ENCODE measurements at regions not wholly inside any gene's neighbourhood (a gene's known extent, or its start where the extent isn't known, plus 50 kb on each side); places are given as distances from the start of the nearest gene placed in this dataset.

DNA sequence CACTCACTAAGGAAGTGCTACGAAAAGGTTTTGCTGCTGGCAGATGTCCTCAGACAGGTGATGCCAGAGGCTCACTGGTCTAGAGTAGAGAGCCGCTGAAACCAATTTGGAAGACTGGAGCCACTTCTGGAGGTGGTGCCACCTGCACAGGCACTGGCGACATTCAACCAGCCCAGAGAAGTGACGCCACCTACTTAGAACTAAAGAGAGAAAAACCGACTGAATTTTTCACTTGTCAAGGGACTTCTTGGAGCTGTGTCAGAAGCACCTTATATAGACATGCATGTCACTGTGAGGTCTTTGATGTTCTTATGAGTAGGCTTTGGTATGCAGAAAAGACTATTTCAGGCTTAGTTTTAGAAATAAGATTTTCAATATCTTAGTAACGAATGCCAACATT is 71.4 kb downstream of the BOD1L2 start:
- Histone ChIP-seq H3K27ac (ENCODE audit: low read depth, low read length) (no peak overlapping the region), H3K27me3 (ENCODE audit: control insufficient read depth in 1 of 2, insufficient read depth in 2 of 2, low read length in 2 of 2) (peaks cover 0 to 6% of the 10 kb centered on the region in 2 donors), H3K36me3 (ENCODE audit: insufficient read depth, low read length) (no peaks in the 10 kb centered on the region), H3K9ac (ENCODE audit: low read length) (no peak overlapping the region), H3K4me1 (ENCODE audit: insufficient read depth, low read length) (no peaks in the 10 kb centered on the region), H3K9me3 (ENCODE audit: low read length) (no peaks in the 10 kb centered on the region), H3K4me3 (ENCODE audit: low read depth in 1 of 2, low read length in 2 of 2) (no peak overlapping the region)

DNA sequence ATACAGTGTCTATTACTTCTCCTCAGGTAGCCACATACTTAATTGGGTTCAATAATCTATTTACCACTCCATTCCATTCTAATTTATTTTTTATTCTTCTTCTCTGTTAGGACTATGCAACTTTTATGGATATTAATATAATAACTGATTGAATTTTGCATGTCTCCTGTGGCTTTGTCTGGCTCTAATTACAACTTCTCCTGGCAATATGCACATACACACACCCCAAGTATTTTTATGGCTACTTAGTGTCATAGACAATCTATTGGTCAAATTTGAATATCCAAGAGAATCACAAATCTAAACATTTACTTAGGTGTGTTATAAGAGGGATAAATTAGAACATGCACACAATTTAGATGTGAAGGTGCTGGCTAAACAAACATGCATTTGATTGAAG is 73.1 kb downstream of the BOD1L2 start:
- H3K9ac ChIP-seq (ENCODE audit: low read length) = no peak overlapping the region
- H3K27ac ChIP-seq (ENCODE audit: low read depth, low read length) = no peak overlapping the region
- H3K4me1 ChIP-seq (ENCODE audit: insufficient read depth, low read length) = no peaks in the 10 kb centered on the region
- H3K36me3 ChIP-seq (ENCODE audit: insufficient read depth, low read length) = no peaks in the 10 kb centered on the region
- no peak overlapping the region for H3K4me3 ChIP-seq (ENCODE audit: low read depth in 1 of 2, low read length in 2 of 2)
- H3K27me3 ChIP-seq (ENCODE audit: control insufficient read depth in 1 of 2, insufficient read depth in 2 of 2, low read length in 2 of 2) = peaks cover 0 to 6% of the 10 kb centered on the region in 2 donors
- H3K9me3 ChIP-seq (ENCODE audit: low read length) = no peaks in the 10 kb centered on the region

DNA sequence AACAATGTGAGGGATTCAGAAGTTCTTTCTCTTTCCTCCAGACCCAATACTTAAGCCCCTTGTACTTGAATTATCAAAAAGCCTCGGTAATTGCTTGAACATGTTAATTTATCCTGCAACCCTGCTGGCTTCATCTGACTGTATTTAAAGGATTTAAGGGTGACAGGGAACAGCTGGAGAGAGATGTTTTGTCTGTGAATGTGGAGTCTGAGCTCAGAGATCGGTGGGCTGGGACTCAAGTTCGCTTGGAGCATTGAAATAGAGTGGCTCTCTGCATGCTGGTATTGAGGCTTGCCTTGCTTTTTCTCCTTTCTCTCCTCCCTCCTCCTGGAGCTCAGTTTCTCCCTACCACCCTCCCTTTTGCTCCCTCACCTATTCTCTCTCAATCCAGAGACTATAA is 73.6 kb downstream of the BOD1L2 start:
- Histone ChIP-seq H3K4me3 (ENCODE audit: low read depth in 1 of 2, low read length in 2 of 2) (no peak overlapping the region), H3K27ac (ENCODE audit: low read depth, low read length) (no peak overlapping the region)

DNA sequence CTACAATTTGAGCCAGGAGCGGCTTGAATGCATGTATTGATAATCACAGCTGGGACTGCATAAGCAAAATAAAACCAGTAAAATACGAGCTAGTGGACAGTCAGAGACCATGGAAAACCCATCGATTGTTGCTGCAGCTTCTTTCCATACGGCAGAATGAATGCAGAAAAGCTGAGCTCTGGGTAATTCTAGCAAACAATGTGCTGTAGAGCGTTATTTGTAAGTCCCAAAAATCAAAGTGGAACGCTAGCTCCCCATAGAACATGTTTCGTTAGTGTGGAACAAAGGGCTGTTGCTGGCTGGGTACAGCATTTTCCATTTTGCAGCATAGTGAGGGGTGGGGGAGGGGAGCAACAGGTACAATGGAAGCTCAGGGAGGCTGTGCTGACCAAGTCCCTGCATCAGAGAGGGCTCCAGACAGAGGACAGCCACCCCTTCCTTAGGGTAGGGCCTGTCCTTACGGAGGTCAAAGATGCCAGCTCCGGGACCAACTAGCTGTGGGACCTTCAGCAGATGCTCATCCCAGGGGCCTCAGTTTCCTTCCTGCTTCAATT is 74.1 kb downstream of the BOD1L2 start:
- Histone ChIP-seq H3K36me3 (ENCODE audit: insufficient read depth, low read length) (no peaks in the 10 kb centered on the region), H3K9ac (ENCODE audit: low read length) (no peak overlapping the region), H3K27me3 (ENCODE audit: control insufficient read depth in 1 of 2, insufficient read depth in 2 of 2, low read length in 2 of 2) (peaks cover 0 to 6% of the 10 kb centered on the region in 2 donors), H3K27ac (ENCODE audit: low read depth, low read length) (no peak overlapping the region), H3K4me3 (ENCODE audit: low read depth in 1 of 2, low read length in 2 of 2) (no peak overlapping the region), H3K9me3 (ENCODE audit: low read length) (no peaks in the 10 kb centered on the region), H3K4me1 (ENCODE audit: insufficient read depth, low read length) (no peaks in the 10 kb centered on the region)

More for the DNA sequence above, 73.6 kb downstream of the BOD1L2 start:
- no peaks in the 10 kb centered on the region for H3K4me1 ChIP-seq (ENCODE audit: insufficient read depth, low read length)
- H3K9ac ChIP-seq (ENCODE audit: low read length) = no peak overlapping the region
- peaks cover 0 to 6% of the 10 kb centered on the region in 2 donors for H3K27me3 ChIP-seq (ENCODE audit: control insufficient read depth in 1 of 2, insufficient read depth in 2 of 2, low read length in 2 of 2)
- no peaks in the 10 kb centered on the region for H3K9me3 ChIP-seq (ENCODE audit: low read length)
- H3K36me3 ChIP-seq (ENCODE audit: insufficient read depth, low read length) = no peaks in the 10 kb centered on the region

DNA sequence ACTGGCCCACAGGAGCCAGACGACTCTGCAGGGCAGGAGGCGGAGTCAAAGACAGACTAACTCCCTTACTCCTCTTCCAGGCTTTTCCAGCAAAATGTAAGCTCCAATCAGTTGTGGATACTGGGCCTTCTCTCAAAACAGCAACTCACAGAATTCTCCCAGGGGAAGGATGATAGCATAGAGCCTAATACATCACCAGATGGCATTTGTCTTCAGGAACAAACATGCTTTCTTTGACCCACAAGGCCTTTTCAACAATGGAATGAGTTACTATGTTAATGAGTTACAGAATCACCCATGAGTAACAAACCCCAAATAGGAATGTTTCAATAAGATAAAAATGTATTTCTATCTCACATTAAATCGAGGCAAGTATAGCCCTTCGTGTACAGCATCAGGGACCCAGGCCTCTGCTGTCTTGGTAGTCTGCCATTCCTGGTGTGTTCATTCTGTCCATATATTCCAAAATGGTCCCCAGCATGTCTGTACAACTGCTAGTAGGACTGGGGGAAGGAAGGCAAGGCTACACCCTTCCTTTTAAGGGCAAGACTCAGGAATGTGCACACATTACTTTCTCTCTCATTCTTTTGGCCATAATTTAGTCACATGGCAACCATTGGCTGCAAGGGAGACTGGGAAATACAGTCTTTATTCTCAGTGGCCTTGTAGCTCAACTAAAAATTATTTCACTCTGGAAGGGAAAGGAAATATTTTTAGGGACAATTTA is 76.4 kb downstream of the BOD1L2 start:
- H3K9ac ChIP-seq (ENCODE audit: low read length) = no peak overlapping the region
- H3K27me3 ChIP-seq (ENCODE audit: control insufficient read depth in 1 of 2, insufficient read depth in 2 of 2, low read length in 2 of 2) = peaks cover 0 to 6% of the 10 kb centered on the region in 2 donors
- H3K4me1 ChIP-seq (ENCODE audit: insufficient read depth, low read length) = no peaks in the 10 kb centered on the region
- no peak overlapping the region for H3K4me3 ChIP-seq (ENCODE audit: low read depth in 1 of 2, low read length in 2 of 2)
- H3K36me3 ChIP-seq (ENCODE audit: insufficient read depth, low read length) = no peaks in the 10 kb centered on the region
- no peaks in the 10 kb centered on the region for H3K9me3 ChIP-seq (ENCODE audit: low read length)
- no peak overlapping the region for H3K27ac ChIP-seq (ENCODE audit: low read depth, low read length)

DNA sequence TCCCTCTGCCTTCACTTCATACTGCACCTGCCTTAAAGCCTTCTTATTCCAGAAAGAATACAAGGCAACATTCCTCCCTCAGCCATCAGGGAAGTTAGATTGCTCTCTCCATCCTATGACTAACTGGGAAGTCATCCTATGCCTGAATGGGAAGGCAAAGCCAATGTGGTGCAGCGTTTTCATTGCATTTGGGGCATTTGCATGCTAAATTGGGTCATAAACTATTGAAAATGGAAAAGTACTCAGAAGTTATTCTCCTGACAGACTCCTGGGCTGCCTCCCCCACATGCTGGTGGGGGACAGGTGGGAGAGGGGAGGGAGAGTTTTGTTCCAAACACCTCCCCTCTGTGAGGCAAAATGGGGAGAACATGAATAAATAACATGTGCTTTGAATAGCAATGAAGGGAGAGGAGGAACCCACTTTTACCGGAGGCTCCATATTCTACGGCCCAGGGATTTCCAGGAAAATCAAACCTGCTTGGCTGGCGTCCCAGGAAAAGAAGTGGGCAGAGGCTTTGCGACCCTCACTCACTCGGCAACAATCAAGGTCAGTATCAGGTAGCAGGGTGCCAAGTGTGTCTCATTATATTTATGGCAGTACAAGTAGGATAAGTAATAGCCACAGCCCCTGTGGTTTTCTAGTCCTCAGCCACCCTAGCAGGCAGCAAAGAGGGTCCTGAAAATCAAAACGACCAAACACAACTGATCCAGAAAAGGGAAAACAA is 84.1 kb downstream of the BOD1L2 start:
- Histone ChIP-seq H3K9ac (ENCODE audit: low read length) (no peak overlapping the region), H3K27ac (ENCODE audit: low read depth, low read length) (no peak overlapping the region), H3K4me1 (ENCODE audit: insufficient read depth, low read length) (no peaks in the 10 kb centered on the region), H3K27me3 (ENCODE audit: control insufficient read depth in 1 of 2, insufficient read depth in 2 of 2, low read length in 2 of 2) (no peaks in the 10 kb centered on the region), H3K9me3 (ENCODE audit: low read length) (no peaks in the 10 kb centered on the region), H3K4me3 (ENCODE audit: low read depth in 1 of 2, low read length in 2 of 2) (no peak overlapping the region), H3K36me3 (ENCODE audit: insufficient read depth, low read length) (no peaks in the 10 kb centered on the region)

DNA sequence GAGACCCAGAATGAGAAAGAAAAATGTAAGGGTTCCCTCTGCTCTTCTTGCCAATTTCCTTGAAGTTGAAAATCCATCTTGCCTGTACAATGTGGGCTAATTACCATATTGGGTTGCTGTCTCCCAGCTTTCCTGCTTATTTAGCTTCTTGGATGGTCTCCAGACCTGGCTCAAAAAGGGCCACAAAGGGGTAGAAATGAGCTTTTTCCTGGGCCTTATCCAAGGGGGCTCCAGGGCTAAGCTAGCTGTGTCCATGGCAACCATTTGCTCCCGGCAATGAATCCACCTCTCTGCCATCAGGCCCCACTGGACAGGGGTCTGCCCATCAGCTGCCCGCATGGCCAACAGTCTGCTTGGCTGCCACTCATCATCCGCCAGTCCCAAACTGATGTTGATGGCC is 85.0 kb downstream of the BOD1L2 start:
- Histone ChIP-seq H3K27me3 (ENCODE audit: control insufficient read depth in 1 of 2, insufficient read depth in 2 of 2, low read length in 2 of 2) (no peaks in the 10 kb centered on the region), H3K4me1 (ENCODE audit: insufficient read depth, low read length) (no peaks in the 10 kb centered on the region), H3K4me3 (ENCODE audit: low read depth in 1 of 2, low read length in 2 of 2) (no peak overlapping the region), H3K36me3 (ENCODE audit: insufficient read depth, low read length) (no peaks in the 10 kb centered on the region), H3K9ac (ENCODE audit: low read length) (no peak overlapping the region), H3K9me3 (ENCODE audit: low read length) (no peaks in the 10 kb centered on the region), H3K27ac (ENCODE audit: low read depth, low read length) (no peak overlapping the region)

DNA sequence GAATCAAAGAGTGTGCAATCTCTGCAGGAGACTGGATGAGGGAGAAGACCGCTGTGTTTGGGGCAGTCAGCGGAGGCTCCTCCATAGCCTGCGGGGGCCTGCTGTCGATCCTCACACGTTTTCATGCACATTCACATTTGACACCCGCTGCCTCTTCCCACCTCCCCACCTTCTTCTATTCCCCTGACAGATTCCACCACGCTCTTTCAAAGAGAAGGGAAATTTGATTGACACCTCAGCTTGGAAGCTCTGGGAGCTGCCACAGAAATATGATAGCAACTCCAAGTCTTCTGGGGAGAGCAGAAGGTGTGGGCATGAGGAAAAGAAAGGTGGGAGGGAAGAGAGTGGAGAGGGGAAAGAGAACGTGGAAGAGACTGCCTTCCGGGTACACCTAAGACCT is 87.5 kb downstream of the BOD1L2 start:
- Histone ChIP-seq H3K9ac (ENCODE audit: low read length) (no peak overlapping the region), H3K9me3 (ENCODE audit: low read length) (no peaks in the 10 kb centered on the region), H3K4me3 (ENCODE audit: low read depth in 1 of 2, low read length in 2 of 2) (no peak overlapping the region), H3K27ac (ENCODE audit: low read depth, low read length) (no peak overlapping the region), H3K4me1 (ENCODE audit: insufficient read depth, low read length) (no peaks in the 10 kb centered on the region), H3K36me3 (ENCODE audit: insufficient read depth, low read length) (no peaks in the 10 kb centered on the region), H3K27me3 (ENCODE audit: control insufficient read depth in 1 of 2, insufficient read depth in 2 of 2, low read length in 2 of 2) (no peaks in the 10 kb centered on the region)

DNA sequence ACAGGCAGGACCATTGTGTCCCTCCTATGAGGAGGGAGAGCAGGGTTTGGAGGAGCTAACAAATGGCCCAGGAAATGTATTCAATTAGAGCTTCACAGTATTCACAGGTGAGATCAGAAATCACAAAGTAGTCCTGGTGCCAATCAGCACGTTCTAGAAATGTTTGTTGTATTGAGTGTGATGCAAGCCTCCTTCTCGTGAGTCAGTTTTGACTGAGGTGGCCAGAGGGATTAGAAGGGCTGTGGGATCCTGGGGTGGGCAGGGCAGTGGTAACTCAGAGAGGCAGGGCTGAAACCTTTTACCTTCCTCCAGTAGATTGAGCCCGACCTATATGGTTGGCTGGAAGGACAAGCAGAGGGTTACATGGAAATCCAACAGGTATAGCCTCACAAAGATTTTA is 95.0 kb downstream of the BOD1L2 start:
- Histone ChIP-seq H3K9ac (ENCODE audit: low read length) (no peak overlapping the region), H3K27ac (ENCODE audit: low read depth, low read length) (no peak overlapping the region), H3K36me3 (ENCODE audit: insufficient read depth, low read length) (no peaks in the 10 kb centered on the region), H3K4me1 (ENCODE audit: insufficient read depth, low read length) (no peaks in the 10 kb centered on the region), H3K9me3 (ENCODE audit: low read length) (no peaks in the 10 kb centered on the region), H3K27me3 (ENCODE audit: control insufficient read depth in 1 of 2, insufficient read depth in 2 of 2, low read length in 2 of 2) (no peaks in the 10 kb centered on the region), H3K4me3 (ENCODE audit: low read depth in 1 of 2, low read length in 2 of 2) (no peak overlapping the region)

DNA sequence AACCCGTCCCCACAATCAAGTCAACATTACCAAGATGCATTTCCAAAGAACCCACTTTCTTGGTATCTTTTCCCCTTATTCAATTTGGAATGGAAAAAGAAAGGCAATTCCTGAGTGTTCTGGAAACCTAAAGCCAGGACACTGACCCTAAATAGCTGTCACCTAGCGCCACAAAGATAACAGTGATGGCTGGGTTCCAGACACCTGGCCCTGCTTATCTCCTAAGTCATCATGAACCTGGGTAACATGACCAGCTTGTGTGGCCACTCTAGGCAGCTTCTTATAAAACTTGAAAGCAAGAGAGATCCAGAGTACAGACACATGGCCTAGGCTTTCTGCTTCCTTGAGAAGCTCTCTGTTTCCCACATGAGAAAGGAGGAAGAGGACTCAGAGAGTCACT is 95.4 kb downstream of the BOD1L2 start:
- H3K9me3 ChIP-seq (ENCODE audit: low read length) = no peaks in the 10 kb centered on the region
- H3K27me3 ChIP-seq (ENCODE audit: control insufficient read depth in 1 of 2, insufficient read depth in 2 of 2, low read length in 2 of 2) = no peaks in the 10 kb centered on the region
- no peak overlapping the region for H3K4me3 ChIP-seq (ENCODE audit: low read depth in 1 of 2, low read length in 2 of 2)
- H3K36me3 ChIP-seq (ENCODE audit: insufficient read depth, low read length) = no peaks in the 10 kb centered on the region
- no peak overlapping the region for H3K27ac ChIP-seq (ENCODE audit: low read depth, low read length)
- H3K4me1 ChIP-seq (ENCODE audit: insufficient read depth, low read length) = no peaks in the 10 kb centered on the region
- H3K9ac ChIP-seq (ENCODE audit: low read length) = no peak overlapping the region

DNA sequence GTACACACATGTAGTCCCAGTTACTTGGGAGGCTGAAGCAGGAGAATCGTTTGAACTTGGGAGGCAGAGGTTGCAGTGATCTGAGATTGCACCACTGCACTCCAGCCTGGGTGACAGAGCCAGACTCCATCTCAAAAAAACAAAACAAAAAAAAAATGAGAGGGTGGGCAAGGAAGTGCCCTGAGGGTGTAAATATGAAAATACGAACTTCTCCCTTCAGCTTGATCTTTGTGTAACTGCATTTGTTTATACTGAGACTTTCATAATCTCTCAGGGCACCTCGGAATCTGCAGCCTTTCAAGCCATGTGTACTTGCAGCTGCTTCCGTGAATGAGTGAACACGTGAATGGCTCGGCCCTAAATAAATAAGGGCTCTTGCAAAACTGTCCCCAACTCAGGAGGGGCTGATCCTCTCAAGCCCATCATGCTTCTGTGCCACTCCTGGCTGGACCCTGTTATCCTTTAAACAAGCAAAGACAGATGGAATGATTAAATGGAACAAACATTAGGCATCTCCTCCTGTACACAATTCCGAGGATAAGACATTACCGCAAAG is 96.8 kb downstream of the BOD1L2 start:
- Histone ChIP-seq H3K36me3 (ENCODE audit: insufficient read depth, low read length) (no peaks in the 10 kb centered on the region), H3K27ac (ENCODE audit: low read depth, low read length) (no peak overlapping the region), H3K9ac (ENCODE audit: low read length) (no peak overlapping the region), H3K27me3 (ENCODE audit: control insufficient read depth in 1 of 2, insufficient read depth in 2 of 2, low read length in 2 of 2) (no peaks in the 10 kb centered on the region), H3K4me3 (ENCODE audit: low read depth in 1 of 2, low read length in 2 of 2) (no peak overlapping the region), H3K9me3 (ENCODE audit: low read length) (no peaks in the 10 kb centered on the region), H3K4me1 (ENCODE audit: insufficient read depth, low read length) (no peaks in the 10 kb centered on the region)

All from muscle layer of colon (tissue), 2 donors.